WTC11 (cell line): ENCODE measurements at regions not wholly inside any gene's neighbourhood (a gene's known extent, or its start where the extent isn't known, plus 50 kb on each side); places are given as distances from the start of the nearest gene placed in this dataset.

Source experiments
- ATAC-seq: fragments of 200-7000 bp; cut with Tn5 transposase; 2 replicates; pipeline ENCODE4 v1.10.0; 2021; ENCODE audit warnings: mild to moderate bottlenecking, moderate library complexity
- CTCF ChIA-PET: fragments of 300-600 bp; sonication (Branson Sonifier 250); formaldehyde crosslinking; loops from one replicate; lab custom pipeline; 2021; ENCODE audit warnings: antibody characterized with exemption; lab: Charles Lee
- POLR2A ChIA-PET: fragments of 350-600 bp; sonication (Branson Sonifier 250); formaldehyde crosslinking; loops from one replicate; lab custom pipeline; 2021; ENCODE audit warnings: antibody characterized with exemption; lab: Charles Lee
- DNase-seq: peaks from one replicate; pipeline ENCODE4 v3.0.0; 2021; ENCODE audit warnings: low spot score
- H3K27ac Mint-ChIP-seq: 2 replicates; pipeline ENCODE4 v1.8.0; 2021; ENCODE audit warnings: mixed read lengths
- H3K27me3 Mint-ChIP-seq: 2 replicates; pipeline ENCODE4 v1.8.0; 2021; ENCODE audit warnings: low read depth, mild to moderate bottlenecking, moderate library complexity, mixed read lengths
- H3K36me3 Mint-ChIP-seq: 2 replicates; pipeline ENCODE4 v1.8.0; 2021; ENCODE audit warnings: mixed read lengths
- H3K4me1 Mint-ChIP-seq: 2 replicates; pipeline ENCODE4 v1.8.0; 2022; ENCODE audit warnings: mixed read lengths
- H3K4me3 Mint-ChIP-seq: 2 replicates; pipeline ENCODE4 v1.8.0; 2021; ENCODE audit warnings: mild to moderate bottlenecking, moderate library complexity, mixed read lengths
- H3K9me3 Mint-ChIP-seq: 2 replicates; pipeline ENCODE4 v1.8.0; 2021; ENCODE audit warnings: mixed read lengths
- FOXJ3 ChIP-seq: sonication (generic); formaldehyde crosslinking; IDR thresholded peaks from 2 replicates; pipeline ENCODE4 v1.9.0; 2021; ENCODE audit warnings: missing genetic modification reagents, mild to moderate bottlenecking, borderline replicate concordance
- GRHL2 ChIP-seq: fragments of 250-450 bp; sonication (Bioruptor Pico); IDR thresholded peaks from 2 replicates; pipeline ENCODE4 v1.8.0; 2022; ENCODE audit warnings: mild to moderate bottlenecking, moderate library complexity; ENCODE audit not compliant: insufficient replicate concordance, severe bottlenecking
- JAZF1 ChIP-seq: fragments of 250-450 bp; sonication (Bioruptor Pico); IDR thresholded peaks from 2 replicates; pipeline ENCODE4 v1.9.0; 2021; ENCODE audit warnings: moderate library complexity, mild to moderate bottlenecking, inconsistent platforms
- NR1H2 ChIP-seq: sonication (generic); formaldehyde crosslinking; IDR thresholded peaks from 2 replicates; pipeline ENCODE4 v1.9.0; 2021; ENCODE audit warnings: mild to moderate bottlenecking, moderate library complexity, missing genetic modification reagents
- NR2C2 ChIP-seq: sonication (generic); formaldehyde crosslinking; IDR thresholded peaks from 2 replicates; pipeline ENCODE4 v1.8.0; 2022; ENCODE audit warnings: mild to moderate bottlenecking, missing genetic modification reagents
- NR3C1 ChIP-seq: sonication (generic); formaldehyde crosslinking; conservative IDR thresholded peaks from 2 replicates; pipeline ENCODE4 v1.8.1; 2023; ENCODE audit warnings: low read depth, mild to moderate bottlenecking, missing genetic modification reagents
- OVOL2 ChIP-seq: fragments of 250-450 bp; sonication (Bioruptor Pico); IDR thresholded peaks from 2 replicates; pipeline ENCODE4 v1.9.0; 2021; ENCODE audit warnings: mild to moderate bottlenecking, borderline replicate concordance
- RORB ChIP-seq: fragments of 250-450 bp; sonication (Bioruptor Pico); IDR thresholded peaks from 2 replicates; pipeline ENCODE4 v1.9.0; 2021; ENCODE audit warnings: mild to moderate bottlenecking
- ZNF263 ChIP-seq: sonication (generic); formaldehyde crosslinking; IDR thresholded peaks from 2 replicates; pipeline ENCODE4 v1.8.1; 2022; ENCODE audit warnings: low read depth, mild to moderate bottlenecking, moderate library complexity, missing genetic modification reagents
- TF ChIP-seq, protein P1 (sequence below): sonication (generic); formaldehyde crosslinking; IDR thresholded peaks from 2 replicates; pipeline ENCODE4 v1.8.0; 2023; ENCODE audit warnings: missing genetic modification reagents
- TF ChIP-seq, protein P2 (sequence below): fragments of 250-450 bp; sonication (Bioruptor Pico); IDR thresholded peaks from 2 replicates; pipeline ENCODE4 v1.9.0; 2021; ENCODE audit warnings: mild to moderate bottlenecking
- TF ChIP-seq, protein P3 (sequence below): fragments of 250-450 bp; sonication (Bioruptor Pico); IDR thresholded peaks from 2 replicates; pipeline ENCODE4 v2.1.2; 2022; ENCODE audit warnings: mild to moderate bottlenecking, moderate library complexity
- TF ChIP-seq, protein P4 (sequence below): sonication (generic); formaldehyde crosslinking; IDR thresholded peaks from 2 replicates; pipeline ENCODE4 v1.8.0; 2022; ENCODE audit warnings: mild to moderate bottlenecking, missing genetic modification reagents

DNA sequence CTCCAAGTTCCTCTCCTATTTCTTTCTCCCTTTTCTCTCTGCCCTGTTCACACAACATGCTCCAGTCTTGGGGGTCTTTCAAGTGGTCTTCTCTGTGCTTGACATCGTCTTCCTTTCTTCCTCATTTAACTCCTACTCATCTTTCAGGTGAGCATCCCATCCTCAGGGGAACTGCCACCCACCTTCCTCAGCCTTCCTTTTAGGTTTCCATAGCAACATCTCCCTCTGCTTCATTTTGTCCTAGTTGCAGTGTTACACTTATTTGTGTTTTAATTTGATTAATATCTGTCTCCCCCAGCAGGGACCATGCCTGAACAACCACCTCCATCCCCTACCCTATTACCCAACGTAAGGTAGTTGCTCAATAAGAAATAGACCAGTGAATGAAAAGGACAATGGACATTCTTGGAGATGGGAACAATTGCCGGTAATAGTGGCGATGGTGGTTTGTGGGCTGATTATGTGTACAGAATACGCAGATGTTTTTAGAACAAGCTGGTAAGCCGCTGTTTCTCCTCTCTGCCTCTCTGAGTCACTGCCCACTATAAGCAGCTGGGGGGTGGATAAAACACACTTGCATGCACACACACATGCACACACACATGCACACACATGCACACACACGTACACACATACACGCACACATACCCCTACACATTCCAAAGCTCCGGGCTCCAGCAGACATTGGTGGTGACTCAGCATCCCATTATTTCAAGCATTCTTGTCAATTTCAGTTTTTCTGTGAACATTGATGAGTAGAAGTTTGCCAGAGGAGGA is 251.6 kb downstream of the GATA3 start (continued):
- TF ChIP-seq, protein P1, sequence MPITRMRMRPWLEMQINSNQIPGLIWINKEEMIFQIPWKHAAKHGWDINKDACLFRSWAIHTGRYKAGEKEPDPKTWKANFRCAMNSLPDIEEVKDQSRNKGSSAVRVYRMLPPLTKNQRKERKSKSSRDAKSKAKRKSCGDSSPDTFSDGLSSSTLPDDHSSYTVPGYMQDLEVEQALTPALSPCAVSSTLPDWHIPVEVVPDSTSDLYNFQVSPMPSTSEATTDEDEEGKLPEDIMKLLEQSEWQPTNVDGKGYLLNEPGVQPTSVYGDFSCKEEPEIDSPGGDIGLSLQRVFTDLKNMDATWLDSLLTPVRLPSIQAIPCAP, result no peak

DNA sequence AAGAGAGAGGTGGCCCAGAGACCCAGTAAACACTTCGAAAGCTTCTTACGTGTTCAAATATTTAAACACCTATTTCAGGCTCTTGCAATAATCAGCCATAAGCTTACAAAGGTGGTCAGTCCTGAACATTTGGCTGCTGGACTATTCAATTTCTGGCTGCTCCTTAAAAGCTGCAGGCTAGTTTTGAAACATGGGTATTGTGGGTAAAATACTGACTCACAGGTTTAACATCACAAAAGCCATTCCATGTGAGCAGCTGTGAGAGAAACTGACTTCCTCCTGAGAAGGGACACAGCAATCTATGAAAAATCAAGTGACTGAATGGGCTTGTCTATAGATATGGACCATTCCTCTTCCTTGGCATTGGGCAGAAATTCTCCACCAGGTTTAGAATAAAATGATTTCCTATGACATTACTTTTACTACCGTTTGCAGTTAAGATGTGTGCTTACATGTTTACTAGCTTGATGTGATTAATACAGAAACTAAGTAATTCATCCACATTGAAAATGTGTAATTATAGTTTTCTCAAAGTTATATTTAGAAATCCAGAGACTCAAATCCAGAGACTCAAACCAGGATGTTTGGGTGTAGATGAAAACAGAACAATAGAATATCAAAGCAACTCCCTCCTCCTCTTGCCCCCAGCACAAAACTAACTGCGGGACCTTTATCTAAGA is 252.3 kb downstream of the GATA3 start:
- peak overlapping the region; percentile 55; the same call in 1 of the 2 replicates for H3K27ac Mint-ChIP-seq
- TF ChIP-seq, protein P2, sequence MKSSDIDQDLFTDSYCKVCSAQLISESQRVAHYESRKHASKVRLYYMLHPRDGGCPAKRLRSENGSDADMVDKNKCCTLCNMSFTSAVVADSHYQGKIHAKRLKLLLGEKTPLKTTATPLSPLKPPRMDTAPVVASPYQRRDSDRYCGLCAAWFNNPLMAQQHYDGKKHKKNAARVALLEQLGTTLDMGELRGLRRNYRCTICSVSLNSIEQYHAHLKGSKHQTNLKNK (CRISPR knock-in tag), result no peak
- H3K4me3 Mint-ChIP-seq, result no peak overlapping the region
- ATAC-seq (peak; percentile 55; the same call in 1 of the 2 replicates), DNase-seq (no peak)
- no peaks in the 10 kb centered on the region; the same call in 1 of the 2 replicates for H3K27me3 Mint-ChIP-seq
- peaks cover 39% of the 10 kb centered on the region for H3K4me1 Mint-ChIP-seq
- CTCF ChIA-PET, result no interaction called here
- POLR2A ChIA-PET, result interaction anchor here (0.6 kb wide), 1 partner anchor 35 kb away, joined by 11 read pairs; no protein-coding TSS in a partner anchor
- H3K9me3 Mint-ChIP-seq, result peaks cover 3% of the 10 kb centered on the region; the same call in 1 of the 2 replicates
- no peaks in the 10 kb centered on the region for H3K36me3 Mint-ChIP-seq

DNA sequence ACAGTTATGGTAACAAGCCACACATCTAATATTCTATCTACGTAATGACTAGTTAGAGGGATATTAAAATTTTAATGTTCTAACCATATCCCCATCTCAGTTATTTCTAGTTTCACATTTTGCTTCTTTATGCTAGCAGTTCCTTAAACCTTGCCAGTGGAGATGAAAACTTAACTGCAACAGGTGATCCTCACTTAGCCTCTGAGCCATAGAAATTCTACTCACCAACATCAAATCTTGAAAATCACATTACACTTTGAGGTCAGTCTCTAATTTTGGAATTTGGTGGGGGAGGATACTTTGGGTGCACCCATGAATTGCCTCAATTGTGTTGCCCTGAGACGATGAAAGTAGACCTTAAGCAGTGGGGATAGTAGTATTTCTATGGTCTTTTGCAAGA is 256.4 kb downstream of the GATA3 start:
- TF ChIP-seq JAZF1, result no peak
- ChIA-PET POLR2A (no interaction called here), CTCF (no interaction called here)
- Mint-ChIP-seq H3K27me3 (no peaks in the 10 kb centered on the region; the same call in 1 of the 2 replicates), H3K9me3 (peaks cover 3% of the 10 kb centered on the region; the same call in 1 of the 2 replicates), H3K4me1 (peaks cover 15% of the 10 kb centered on the region), H3K4me3 (no peak overlapping the region), H3K27ac (no peak overlapping the region), H3K36me3 (no peaks in the 10 kb centered on the region)
- ATAC-seq, result no peak
- no peak for DNase-seq

DNA sequence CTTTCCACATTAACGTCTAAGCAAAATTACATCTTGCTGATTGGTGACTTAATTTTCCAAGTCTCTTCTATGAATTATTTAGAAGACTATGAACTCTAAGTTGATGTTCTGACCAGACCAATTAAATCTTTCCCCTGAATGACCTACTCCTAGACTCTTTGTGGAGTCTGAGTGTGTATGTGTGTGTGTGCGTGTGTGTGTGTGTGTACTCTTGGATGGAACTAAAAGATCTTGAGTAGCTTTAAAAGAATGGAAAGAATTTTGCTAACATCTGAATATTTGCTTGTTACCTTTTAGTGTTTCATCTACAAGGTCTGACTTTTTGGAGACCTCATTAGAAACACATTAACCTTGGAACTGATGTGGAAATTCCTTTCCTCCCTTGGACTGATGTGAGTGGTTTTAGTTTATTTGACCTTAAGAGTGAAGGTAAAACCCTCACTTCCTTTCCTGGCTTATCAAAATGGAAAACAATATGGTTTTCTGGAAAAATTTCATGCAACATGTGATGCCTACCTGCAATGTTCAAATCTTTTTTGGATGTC is 257.1 kb downstream of the GATA3 start:
- no peaks in the 10 kb centered on the region; the same call in 1 of the 2 replicates for H3K27me3 Mint-ChIP-seq
- no peaks in the 10 kb centered on the region for H3K36me3 Mint-ChIP-seq
- ChIA-PET CTCF (no interaction called here), POLR2A (interaction anchor here (0.6 kb wide), 1 partner anchor 181 kb away, joined by 3 read pairs; no protein-coding TSS in a partner anchor)
- no peak overlapping the region for H3K4me3 Mint-ChIP-seq
- DNase-seq (no peak), ATAC-seq (no peak)
- no peak overlapping the region for H3K27ac Mint-ChIP-seq
- H3K9me3 Mint-ChIP-seq, result peaks cover 3% of the 10 kb centered on the region; the same call in 1 of the 2 replicates
- H3K4me1 Mint-ChIP-seq, result peaks cover 9% of the 10 kb centered on the region
- TF ChIP-seq NR3C1 (CRISPR knock-in tag) (no peak), NR1H2 (CRISPR knock-in tag) (no peak), NR2C2 (no peak), ZNF263 (no peak), GRHL2 (CRISPR knock-in tag) (no peak), RORB (CRISPR knock-in tag) (no peak), FOXJ3 (CRISPR knock-in tag) (no peak), OVOL2 (CRISPR knock-in tag) (no peak)
- TF ChIP-seq, protein P3, sequence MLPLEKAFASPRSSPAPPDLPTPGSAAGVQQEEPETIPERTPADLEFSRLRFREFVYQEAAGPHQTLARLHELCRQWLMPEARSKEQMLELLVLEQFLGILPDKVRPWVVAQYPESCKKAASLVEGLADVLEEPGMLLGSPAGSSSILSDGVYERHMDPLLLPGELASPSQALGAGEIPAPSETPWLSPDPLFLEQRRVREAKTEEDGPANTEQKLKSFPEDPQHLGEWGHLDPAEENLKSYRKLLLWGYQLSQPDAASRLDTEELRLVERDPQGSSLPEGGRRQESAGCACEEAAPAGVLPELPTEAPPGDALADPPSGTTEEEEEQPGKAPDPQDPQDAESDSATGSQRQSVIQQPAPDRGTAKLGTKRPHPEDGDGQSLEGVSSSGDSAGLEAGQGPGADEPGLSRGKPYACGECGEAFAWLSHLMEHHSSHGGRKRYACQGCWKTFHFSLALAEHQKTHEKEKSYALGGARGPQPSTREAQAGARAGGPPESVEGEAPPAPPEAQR (CRISPR knock-in tag), result no peak
- TF ChIP-seq, protein P4, sequence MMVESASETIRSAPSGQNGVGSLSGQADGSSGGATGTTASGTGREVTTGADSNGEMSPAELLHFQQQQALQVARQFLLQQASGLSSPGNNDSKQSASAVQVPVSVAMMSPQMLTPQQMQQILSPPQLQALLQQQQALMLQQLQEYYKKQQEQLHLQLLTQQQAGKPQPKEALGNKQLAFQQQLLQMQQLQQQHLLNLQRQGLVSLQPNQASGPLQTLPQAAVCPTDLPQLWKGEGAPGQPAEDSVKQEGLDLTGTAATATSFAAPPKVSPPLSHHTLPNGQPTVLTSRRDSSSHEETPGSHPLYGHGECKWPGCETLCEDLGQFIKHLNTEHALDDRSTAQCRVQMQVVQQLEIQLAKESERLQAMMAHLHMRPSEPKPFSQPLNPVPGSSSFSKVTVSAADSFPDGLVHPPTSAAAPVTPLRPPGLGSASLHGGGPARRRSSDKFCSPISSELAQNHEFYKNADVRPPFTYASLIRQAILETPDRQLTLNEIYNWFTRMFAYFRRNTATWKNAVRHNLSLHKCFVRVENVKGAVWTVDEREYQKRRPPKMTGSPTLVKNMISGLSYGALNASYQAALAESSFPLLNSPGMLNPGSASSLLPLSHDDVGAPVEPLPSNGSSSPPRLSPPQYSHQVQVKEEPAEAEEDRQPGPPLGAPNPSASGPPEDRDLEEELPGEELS (CRISPR knock-in tag), result no peak
- TF ChIP-seq, all 79 proteins: peak for 0
